Suprapubic skin (tissue), 3 donors: ENCODE measurements at regions not wholly inside any gene's neighbourhood (a gene's known extent, or its start where the extent isn't known, plus 50 kb on each side); places are given as distances from the start of the nearest gene placed in this dataset.
"Not testable (repeated sequence)": the region's sequence is repeated elsewhere in the genome, so short reads cannot be mapped to it uniquely, and the experiment has no call there.

Experiments used
- POLR2A ChIP-seq, 2 donors: fragments of 450-650 bp; IDR thresholded peaks; one replicate each; pipeline ENCODE4 v1.6.1; 2017; ENCODE audit warnings: antibody characterized with exemption in 2 of 2, mild to moderate bottlenecking in 2 of 2, moderate library complexity in 2 of 2
- TF ChIP-seq, protein P1 (sequence below), 2 donors: fragments of 200-600 bp in 1 of 2; fragments of 450-650 bp in 1 of 2; sonication (generic) in 1 of 2; IDR thresholded peaks; one replicate each; pipeline ENCODE4 v1.5.1; 2016 to 2019; ENCODE audit warnings: antibody characterized with exemption in 2 of 2, mild to moderate bottlenecking in 1 of 2, moderate library complexity in 1 of 2

GRCh38 chr16:88139141-88139540, 187.9 kb downstream of the BANP start:
- TF ChIP-seq, protein P1, sequence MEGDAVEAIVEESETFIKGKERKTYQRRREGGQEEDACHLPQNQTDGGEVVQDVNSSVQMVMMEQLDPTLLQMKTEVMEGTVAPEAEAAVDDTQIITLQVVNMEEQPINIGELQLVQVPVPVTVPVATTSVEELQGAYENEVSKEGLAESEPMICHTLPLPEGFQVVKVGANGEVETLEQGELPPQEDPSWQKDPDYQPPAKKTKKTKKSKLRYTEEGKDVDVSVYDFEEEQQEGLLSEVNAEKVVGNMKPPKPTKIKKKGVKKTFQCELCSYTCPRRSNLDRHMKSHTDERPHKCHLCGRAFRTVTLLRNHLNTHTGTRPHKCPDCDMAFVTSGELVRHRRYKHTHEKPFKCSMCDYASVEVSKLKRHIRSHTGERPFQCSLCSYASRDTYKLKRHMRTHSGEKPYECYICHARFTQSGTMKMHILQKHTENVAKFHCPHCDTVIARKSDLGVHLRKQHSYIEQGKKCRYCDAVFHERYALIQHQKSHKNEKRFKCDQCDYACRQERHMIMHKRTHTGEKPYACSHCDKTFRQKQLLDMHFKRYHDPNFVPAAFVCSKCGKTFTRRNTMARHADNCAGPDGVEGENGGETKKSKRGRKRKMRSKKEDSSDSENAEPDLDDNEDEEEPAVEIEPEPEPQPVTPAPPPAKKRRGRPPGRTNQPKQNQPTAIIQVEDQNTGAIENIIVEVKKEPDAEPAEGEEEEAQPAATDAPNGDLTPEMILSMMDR (IDR thresholded peaks at IDR 0.05), result not testable (repeated sequence)
- TF ChIP-seq POLR2A (IDR thresholded peaks at IDR 0.05), result not testable (repeated sequence)
